GM18867 (cell line): ENCODE measurements at regions not wholly inside any gene's neighbourhood (a gene's known extent, or its start where the extent isn't known, plus 50 kb on each side); places are given as distances from the start of the nearest gene placed in this dataset.
"Not testable (repeated sequence)": the region's sequence is repeated elsewhere in the genome, so short reads cannot be mapped to it uniquely, and the experiment has no call there.

Source experiments
- ATAC-seq: cut with Tn5 transposase; IDR thresholded peaks from one replicate; pipeline ENCODE4 v1.9.1; 2021; ENCODE audit warnings: mild to moderate bottlenecking, moderate library complexity; ENCODE audit not compliant: unreplicated experiment

DNA sequence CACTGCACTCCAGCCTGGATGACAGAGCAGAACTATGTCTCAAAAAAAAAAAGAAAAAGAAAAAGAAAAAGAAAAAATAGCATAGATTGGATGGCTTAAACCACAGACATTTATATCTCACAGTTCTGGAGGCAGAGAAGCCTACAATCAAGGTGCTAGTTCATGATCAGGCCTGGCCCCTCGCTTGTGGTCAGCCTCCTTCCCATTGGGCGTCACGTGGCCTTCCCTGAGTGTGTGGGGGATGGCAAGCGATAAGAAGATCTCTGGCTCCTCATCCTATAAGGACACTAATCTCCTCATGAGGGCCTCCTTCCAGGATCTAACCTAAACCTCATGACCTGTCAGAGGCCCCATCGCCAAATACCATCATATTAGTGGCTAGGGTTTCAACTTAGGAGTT is 320.2 kb upstream of the SPATA31A3 start:
- not testable (repeated sequence) for ATAC-seq

GRCh38 chr9:67307109-67307508 is 314.8 kb upstream of the SPATA31A3 start:
- not testable (repeated sequence) for ATAC-seq

DNA sequence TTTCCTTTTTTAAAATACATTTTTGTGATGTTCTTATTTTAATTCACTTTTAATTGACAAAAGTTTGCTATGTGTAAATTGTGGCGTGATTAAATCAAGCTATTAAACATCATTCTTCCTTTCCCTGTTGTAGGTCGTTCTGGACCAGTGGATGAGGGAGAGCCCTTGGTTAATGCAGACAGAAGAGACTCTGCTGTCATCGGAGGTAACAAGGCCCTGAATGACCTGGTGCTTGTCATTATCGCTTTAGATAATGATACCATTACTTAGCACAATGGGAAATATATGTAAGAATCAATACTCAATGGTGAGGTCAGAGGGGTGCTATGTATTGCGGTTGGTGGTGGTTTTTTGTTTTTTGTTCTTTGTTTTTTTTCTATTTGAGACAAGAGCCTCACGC is 296.4 kb upstream of the SPATA31A3 start:
- ATAC-seq = not testable (repeated sequence)

DNA sequence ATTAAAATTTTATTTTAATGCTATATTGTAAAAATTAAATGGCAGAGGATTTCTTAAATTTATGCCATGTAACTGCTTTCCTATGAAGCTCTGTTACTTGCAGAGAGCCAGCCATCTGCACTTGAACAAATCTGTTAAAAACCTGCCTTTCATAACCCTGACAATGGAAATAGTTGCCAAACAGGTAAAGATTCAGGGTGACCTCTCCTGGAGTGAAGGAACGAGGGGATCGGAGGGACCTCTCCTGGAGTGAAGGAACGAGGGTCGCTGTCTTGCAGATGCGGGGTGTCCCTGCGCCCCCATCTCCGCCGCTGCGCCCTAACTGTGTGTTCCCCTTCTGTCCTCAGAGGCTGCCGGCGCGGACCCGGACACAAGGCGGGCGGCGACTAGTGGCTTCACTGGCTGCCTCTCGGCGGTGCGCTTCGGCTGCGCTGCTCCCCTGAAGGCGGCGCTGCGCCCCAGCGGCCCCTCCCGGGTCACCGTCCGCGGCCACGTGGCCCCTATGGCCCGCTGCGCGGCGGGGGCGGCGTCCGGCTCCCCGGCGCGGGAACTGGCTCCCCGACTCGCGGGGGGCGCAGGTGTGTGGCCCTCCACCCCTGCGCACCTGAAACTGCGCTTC is 295.9 kb upstream of the SPATA31A3 start:
- not testable (repeated sequence) for ATAC-seq

- not testable (repeated sequence) for ATAC-seq
Observed at GRCh38 chr9:67284299-67284698, 291.9 kb upstream of the SPATA31A3 start.

- ATAC-seq = not testable (repeated sequence)
Observed at GRCh38 chr9:67281574-67281973, 289.2 kb upstream of the SPATA31A3 start.

- not testable (repeated sequence) for ATAC-seq
Observed at GRCh38 chr9:67269692-67270091, 277.3 kb upstream of the SPATA31A3 start.

DNA sequence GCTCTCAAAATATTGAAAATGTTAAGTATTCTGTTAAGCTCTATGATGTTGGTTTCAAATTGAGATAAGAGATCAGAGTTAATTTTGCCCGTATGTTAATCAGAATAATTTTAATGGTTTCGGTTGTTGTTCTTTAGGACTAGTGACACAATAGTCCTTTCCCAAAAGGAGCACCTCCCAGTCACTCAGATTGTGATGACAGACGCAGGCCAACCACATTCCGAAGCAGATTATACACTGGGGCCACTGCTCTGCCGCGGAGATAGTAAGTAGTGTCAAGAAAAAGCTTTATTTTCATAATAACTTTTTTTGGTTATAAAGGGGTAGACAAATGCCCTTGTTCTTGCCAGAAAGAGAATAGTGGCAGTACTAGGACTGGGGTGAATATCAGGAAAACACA is 265.5 kb upstream of the SPATA31A3 start:
- not testable (repeated sequence) for ATAC-seq

- not testable (repeated sequence) for ATAC-seq
Observed at GRCh38 chr9:67248967-67249366, 256.6 kb upstream of the SPATA31A3 start.

DNA sequence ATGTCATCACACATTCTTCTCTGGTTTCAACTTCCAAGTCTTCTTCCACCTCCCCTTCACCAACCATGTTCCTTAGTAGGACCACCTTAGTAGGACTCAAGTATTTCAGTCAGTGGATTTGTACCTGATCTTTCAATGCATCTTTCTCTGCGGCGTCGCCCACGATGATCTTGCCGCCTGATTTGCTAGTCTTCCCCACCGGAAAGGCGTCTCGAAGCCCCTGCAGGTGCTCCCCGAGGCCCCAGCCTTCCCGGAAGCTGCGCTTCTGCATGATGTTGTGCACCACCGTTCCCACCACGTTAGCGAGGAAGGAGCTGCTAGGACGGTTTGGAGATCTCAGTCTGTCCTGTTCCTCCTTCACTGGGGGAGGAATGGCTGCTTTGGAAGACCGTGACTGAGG is 219.7 kb upstream of the SPATA31A3 start:
- not testable (repeated sequence) for ATAC-seq

DNA sequence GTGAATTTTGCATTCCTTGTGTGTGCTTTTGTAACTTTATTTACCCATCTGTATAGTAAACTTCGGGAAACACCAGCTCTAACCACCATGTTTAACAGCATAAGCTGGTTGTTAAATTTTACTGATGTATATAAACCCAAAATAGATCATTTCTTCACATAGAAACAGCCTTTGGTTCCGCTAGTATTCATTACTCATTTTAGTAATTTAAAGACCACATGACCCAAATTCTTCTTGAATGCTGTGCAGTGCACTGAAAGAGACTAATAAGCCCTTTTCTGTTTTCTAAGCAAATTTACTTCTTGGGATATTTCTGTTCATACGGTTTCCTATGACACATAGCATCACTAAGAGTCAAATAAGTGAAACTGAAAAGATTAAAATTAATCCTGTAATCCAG is 218.5 kb upstream of the SPATA31A3 start:
- ATAC-seq = not testable (repeated sequence)

DNA sequence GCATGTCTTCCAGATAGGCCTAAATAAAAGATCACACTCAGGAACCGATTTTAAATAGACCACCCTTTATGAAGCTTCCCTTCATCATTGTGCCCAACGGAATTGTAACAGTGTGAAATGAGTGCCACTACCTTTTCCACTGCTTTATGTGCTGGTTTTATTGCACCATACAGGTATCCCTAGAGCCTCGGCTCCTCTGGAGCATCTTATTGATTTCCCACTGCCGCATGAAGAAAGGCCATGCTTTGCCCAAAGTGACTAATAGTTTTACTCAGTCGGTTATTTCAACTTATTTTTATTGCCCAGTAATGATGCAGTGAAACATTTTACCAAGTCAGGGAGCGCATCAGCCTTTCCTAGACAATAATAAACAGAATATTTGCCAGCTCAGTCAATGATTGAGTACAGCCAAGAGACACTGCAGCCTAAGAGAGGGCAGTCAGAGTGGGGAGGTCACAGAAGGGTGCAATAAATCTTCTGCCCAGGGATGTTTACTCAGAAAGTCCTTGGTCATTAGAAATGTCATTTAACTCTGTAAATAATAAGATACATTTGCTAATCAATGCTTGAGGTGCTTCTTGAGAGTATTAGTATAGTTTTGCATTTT is 216.6 kb upstream of the SPATA31A3 start:
- ATAC-seq = not testable (repeated sequence)

- not testable (repeated sequence) for ATAC-seq
Observed at GRCh38 chr9:67196135-67196534, 203.8 kb upstream of the SPATA31A3 start.

DNA sequence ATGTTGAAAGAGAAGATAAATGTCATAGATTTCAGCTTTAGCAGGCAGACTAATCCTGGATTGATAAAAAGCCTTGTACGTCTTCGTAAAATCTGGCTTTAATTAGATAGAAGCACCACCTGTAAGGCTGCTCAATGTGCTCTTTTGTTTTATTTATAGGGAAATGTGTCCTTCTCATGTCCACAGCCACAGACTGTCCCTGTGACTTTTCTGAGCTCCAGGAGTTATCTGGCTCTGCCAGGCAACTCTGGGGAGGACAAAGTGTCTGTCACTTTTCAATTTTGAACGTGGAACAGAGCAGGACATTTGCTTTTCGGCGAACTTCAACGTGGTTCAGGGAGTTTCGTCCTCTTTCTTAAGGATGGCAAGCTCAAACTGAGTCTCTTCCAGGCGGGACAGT is 203.0 kb upstream of the SPATA31A3 start:
- ATAC-seq = not testable (repeated sequence)

DNA sequence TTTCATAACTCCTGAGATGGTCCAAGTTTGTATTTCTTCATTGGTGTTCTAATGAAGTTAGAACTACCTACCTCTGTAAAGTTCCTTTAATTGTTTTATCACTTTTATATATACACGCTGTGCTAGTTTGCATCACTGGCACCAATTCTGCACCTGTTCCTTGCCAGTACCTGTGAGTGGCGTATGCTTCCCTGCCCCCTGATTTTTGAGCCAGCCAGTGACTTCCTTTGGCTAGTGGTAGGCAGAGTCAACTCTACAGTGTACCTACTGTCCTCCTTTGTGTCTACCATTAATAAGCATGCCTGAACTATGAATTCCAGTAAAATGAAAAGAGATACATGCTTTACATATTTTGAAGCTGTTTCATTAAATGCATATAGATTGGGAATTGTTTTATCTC is 186.8 kb upstream of the SPATA31A3 start:
- ATAC-seq = not testable (repeated sequence)

- ATAC-seq = not testable (repeated sequence)
Observed at GRCh38 chr9:67175167-67175566, 182.8 kb upstream of the SPATA31A3 start.

- ATAC-seq = not testable (repeated sequence)
Observed at GRCh38 chr9:67171721-67172120, 179.4 kb upstream of the SPATA31A3 start.

DNA sequence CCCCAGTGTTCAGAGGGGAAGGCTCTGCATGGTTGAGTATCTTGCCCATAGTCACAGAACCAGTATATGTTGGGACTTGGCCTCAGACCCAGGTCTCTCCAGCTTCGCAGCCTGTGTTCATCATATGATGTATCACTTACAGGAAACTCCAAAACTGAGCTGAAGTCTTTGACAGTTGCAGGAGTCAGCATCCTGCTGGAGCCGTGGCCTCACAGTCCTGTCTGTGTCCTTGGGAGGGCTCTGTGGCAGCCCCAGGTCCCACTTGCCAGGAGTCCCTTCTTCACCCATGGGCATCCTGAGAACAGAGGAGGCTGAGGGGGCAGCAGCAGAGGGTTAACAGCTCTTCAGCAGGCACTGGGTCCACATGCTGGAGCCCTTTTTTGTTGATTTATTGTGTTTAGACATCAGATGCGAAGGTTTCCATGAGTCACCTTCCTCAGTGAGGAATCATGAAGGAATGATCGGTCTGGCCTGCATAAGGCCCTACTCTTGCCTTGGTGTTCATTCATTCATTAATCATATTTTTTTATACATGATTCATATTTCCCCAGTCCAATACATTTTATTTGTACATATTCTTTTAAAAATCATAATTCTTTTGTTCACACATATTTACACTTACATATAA is 176.3 kb upstream of the SPATA31A3 start:
- not testable (repeated sequence) for ATAC-seq

DNA sequence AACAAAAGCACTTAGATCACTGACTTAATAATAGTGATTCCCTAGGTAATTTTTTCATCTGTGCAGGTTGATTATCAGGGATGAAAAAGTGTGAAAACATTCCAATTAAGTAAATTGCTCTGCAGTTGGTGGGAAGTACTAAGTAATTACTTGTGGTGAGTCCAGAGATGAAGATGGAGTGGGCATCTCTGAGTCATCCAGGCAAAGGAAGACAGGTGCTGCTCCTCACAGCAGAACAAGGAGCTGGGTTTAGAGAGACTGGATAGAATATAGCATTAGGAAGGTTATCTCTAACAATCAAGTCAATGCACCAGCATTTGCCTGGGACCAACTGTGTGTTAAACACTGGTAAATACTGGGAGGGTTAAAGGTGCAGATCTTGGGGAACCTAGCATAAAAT is 174.0 kb upstream of the SPATA31A3 start:
- not testable (repeated sequence) for ATAC-seq

- ATAC-seq = not testable (repeated sequence)
Observed at GRCh38 chr9:67162827-67163226, 170.5 kb upstream of the SPATA31A3 start.

- not testable (repeated sequence) for ATAC-seq
Observed at GRCh38 chr9:67155218-67155617, 162.9 kb upstream of the SPATA31A3 start.

DNA sequence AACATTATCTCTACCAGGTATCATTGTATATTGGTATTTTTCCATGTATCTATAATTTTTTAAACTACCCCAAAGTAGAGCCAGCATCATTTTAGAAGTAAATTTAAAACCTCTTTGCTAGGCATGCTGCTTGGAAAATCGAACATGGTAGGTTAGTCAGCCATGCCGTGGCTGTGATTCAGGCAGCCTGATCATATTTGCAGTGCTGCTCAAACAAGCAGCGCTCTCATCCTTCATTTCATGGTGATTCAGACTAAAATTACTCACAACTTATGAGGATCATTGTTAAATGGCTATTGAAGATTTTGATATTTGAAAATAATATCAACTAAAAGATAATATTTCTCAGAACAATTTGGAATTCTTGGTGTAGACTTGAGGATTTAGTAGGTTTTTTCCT is 161.2 kb upstream of the SPATA31A3 start:
- ATAC-seq = not testable (repeated sequence)
